ENCODE measurements at regions not wholly inside any gene's neighbourhood (a gene's known extent, or its start where the extent isn't known, plus 50 kb on each side); places are given as distances from the start of the nearest gene placed in this dataset.

DNA sequence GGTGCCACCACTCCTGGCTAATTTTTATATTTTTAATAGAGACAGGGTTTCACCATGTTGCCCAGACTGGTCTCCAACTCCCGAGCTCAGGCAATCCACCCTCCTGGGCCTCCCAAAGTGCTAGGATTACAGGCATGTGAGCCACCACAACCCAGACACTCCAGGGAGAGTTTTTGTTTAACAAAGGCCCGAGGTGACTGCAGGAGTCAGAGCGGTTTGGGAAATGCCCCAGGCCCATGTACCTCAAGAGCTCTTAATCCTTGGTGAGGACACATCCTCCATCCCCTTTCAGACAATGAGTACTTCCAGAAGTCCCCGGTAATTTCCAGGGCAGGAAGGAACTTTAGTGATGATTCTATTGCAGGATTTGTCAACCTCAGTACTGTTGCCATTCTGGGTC lies 176.0 kb downstream of the ESRRB start:
- no peak for ATAC-seq (ENCODE audit: poor library complexity)
- intact Hi-C loops (cut with DNase I) = no loop called here
- no peak for DNase-seq

DNA sequence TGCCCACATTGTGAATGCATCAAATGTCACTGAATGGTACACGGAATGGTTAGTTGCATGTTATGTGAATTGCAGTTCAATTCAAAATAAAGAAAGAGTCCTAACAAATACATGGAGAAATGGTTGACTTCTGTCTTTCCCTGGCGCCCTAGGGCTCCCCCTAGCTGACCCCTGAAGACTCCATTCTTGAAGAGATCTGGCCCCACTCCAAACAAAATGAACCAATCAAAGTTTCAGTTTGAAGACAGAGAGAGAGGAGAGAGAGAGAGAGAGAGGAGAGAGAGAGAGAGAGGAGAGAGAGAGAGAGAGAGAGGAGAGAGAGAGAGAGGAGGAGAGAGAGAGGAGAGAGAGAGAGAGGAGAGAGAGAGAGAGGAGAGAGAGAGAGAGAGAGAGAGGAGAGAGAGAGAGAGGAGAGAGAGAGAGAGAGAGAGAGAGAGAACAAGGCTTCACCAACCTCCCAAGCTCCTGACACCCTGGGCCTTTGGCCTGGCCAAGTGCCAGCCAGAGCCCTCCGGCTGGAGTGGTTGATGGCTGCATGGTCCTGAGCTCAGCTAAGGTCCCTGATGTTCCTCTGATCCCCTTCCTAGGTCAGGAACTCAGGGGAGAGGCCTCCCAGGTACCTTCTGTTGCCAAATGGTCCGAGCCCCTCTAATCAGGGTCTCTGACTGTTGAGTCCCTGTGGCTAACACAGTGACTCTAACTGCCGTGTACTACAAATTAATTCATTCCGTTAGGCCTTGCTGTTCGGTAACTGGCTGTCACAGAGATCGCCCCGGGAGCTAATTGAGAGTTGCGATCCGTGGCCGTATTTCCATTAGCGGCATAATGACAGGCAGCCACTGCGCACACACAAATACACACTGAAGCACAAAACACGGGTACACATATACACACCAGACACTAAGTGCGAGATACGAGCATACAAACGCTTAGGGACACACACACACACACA lies 188.8 kb downstream of the ESRRB start:
- no peak for ATAC-seq (ENCODE audit: poor library complexity)
- intact Hi-C loops (cut with DNase I) = no loop called here
- DNase-seq = no peak

DNA sequence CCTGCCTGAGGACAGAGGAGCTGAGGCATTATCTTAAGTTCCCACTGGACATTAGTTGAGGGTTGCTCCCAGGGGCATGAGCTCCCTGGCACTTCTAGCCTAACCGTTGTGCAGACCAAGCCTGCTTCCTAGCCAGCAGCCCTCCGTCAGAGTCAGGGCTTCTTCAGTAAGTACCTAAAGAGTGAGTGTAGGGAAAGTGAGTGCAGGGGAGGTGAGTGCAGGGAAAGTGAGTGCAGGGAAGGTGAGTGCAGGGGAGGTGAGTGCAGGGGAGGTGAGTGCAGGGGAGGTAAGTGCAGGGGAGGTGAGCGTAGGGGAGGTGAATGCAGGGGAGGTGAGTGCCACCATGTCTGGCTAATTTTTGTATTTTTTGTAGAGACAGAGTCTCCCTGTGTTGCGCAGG lies 190.5 kb downstream of the ESRRB start:
- no peak for DNase-seq
- intact Hi-C loops (cut with DNase I) = no loop called here
- no peak for ATAC-seq (ENCODE audit: poor library complexity)

DNA sequence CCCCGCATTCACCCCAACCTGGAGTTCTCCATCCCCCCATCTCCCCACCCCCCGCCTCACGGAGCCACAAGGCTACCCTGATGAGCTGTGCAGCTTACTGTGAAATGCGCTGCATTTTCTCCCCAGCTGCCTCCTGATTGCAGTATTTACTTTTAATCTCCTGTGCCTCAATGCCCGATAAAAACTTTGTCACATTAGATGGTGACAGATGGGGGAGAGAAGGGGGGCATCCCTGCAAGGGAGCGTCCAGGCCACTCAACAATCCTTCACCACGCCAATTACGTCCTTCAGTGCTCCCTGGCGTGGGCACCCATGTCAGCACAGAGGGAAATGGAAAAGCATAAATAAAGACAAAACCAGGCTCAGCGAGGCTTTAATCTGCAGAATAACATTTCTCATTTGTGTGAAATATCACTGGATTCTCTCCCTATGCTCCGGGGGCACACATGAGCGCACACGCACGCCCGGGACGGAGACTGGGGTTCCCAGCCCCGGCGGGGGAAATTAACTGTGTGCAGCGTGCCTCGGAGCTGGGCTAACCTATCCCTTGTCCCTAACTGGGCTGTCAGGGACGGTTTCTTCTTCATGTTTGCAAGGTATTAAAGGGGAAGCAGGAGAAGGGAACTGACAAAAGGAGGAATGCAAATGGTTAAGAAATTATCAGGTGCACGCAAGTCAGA lies 186.7 kb upstream of the VASH1 start:
- intact Hi-C loops (cut with DNase I) = no loop called here
- DNase-seq (no peak), ATAC-seq (ENCODE audit: poor library complexity) (no peak)

DNA sequence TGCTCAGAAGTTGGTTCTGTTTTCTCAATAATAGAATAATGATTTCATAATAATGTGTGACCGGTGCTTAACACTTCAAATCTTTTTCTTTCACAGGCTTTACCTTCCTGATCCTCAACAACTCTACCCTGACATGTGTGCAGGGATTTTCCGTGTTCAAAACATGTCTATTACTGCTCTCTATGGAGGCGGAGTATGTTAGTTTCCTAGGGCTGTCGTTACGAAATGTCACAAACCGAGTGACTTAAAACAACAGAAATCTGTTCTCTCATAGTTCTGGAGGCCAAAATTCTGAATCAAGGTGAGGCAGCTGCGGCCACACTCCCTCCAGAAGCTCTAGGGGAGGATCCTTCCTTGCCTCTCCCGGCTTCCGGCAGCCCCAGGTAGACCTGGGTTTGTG lies 186.2 kb upstream of the VASH1 start:
- ATAC-seq (ENCODE audit: poor library complexity) = no peak
- no peak for DNase-seq
- intact Hi-C loops (cut with DNase I) = no loop called here

DNA sequence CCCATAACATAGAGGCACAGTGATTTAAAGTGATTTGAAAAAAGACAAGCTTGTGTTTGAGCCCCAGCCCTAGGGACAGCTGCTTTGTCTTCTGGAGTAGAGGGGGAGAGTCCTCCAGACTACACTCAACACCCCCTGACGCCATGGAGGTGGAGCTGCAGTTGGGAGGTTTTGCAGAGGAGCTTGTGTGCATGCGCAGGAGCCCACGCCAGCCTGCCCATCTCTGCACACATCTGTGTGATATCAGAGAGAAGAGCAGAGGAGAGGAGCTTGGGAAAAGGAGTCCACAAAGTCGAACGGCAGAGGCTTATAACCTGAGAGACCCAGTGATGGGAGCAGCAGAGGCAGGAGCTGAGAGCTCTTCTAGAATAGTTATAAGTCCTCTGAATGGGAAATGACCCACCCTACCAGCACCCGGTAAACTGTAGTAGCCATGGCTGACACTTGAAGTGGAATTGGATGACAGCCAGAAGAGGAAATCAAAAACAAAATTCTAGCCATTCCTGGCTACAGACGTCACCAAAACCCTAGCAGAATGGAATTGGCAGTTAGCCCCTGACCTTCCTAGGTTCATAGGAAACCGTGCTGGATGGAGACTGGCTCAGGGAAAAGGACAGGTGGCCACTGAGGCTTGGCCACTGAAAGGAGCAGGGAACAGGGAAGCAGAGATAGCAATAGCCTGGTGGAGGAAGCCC lies 185.1 kb upstream of the VASH1 start:
- intact Hi-C loops (cut with DNase I) = no loop called here
- no peak for DNase-seq
- peak; percentile 20 for ATAC-seq (ENCODE audit: poor library complexity)

DNA sequence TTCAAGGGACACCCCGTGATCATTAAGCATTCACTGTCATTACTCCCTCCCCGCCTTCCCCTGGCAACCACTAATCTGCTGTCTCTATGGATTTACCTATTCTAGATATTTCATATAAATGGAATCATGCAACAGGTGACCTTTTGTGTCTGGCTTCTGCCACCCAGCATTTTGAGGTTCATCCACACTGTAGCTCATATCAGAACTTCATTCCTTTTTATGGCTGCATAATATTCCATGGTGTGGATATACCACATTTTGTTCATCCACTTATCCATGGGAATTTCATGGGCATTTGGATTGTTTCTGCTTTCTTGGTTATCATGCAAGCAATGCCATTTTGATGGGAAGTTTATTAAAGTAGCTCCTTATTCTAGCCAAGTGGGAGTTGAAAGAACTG lies 184.2 kb upstream of the VASH1 start:
- DNase-seq = no peak
- intact Hi-C loops (cut with DNase I) = no loop called here
- ATAC-seq (ENCODE audit: poor library complexity) = no peak

DNA sequence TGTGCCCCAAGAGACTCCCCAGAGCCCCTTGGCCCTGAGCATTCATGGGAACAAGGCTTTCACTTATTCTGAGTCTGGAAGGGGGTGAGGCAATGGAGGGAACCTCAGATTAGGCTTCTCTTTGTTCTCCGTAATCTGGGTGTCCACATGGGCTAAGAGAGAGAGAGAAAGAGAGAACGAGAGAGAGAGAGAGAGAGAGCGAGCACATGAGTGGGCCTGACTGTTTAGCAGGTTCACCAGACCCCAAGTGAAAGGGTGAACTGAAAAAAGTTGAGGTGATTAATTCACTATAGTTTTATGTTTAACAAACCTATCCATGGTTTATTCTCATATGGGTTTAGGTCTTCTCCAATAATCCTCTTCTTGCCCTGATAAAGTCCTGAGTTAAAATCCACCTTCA lies 183.4 kb upstream of the VASH1 start:
- intact Hi-C loops (cut with DNase I) = no loop called here
- ATAC-seq (ENCODE audit: poor library complexity) (no peak), DNase-seq (no peak)

DNA sequence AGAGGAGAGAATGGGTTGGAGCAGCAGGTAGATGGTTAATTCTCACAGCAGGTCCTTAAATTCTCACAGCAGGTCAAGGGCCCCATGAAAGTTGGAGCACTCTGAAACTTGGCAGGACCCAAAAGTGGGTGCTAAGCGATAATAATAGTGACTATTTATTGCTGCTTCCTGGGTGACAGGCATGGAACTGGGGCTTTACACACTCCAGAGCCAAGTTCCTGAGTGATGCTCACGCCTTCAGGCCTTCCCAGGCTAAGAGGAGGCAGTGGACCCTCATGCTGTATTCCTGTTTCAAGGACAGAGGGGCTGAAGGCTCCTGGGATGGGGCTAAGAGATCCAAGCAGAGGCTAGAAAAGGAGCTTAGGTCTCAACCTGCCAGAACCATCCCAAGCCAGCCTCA lies 180.9 kb upstream of the VASH1 start:
- DNase-seq (no peak), ATAC-seq (ENCODE audit: poor library complexity) (no peak)
- intact Hi-C loops (cut with DNase I) = no loop called here

DNA sequence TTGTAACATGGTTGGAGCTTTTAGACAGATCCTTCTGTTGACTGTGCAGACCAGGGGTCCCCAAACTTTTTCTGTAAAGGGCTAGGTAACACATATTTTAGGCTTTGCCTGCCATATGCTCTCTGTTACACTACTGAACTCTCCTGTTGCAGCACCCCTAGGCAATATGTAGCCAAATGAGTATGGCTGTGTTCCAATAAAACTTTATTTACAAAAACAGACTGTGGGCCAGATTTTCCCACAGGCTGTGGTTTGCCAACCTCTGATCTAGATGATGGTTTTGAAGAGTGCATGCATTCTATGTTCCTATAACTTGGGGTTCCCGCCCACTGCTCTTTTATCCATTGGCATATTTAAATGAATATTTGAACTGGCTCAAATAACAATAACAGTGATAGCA lies 180.3 kb upstream of the VASH1 start:
- intact Hi-C loops (cut with DNase I) = no loop called here
- no peak for DNase-seq
- no peak for ATAC-seq (ENCODE audit: poor library complexity)

DNA sequence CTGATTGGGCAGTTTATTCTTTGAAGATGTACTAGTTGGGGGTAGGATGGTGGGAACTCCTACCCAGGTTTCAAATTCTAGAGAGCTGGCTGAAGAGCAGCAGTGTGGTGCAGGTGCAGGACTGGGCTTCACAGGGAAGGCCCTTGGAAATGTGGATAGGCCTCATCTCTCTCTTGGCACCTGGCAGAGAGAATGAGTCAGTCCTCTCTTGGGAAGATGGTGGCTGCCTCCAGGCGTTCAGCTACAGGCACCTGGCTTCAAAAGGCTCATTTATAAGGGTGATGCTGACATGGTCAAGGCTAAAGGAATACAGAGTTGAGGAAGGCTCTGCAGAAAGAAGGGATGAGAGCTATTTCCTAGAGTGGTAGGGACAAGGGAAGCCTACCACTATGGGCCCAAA lies 179.7 kb upstream of the VASH1 start:
- intact Hi-C loops (cut with DNase I) = no loop called here
- DNase-seq (no peak), ATAC-seq (ENCODE audit: poor library complexity) (no peak)

DNA sequence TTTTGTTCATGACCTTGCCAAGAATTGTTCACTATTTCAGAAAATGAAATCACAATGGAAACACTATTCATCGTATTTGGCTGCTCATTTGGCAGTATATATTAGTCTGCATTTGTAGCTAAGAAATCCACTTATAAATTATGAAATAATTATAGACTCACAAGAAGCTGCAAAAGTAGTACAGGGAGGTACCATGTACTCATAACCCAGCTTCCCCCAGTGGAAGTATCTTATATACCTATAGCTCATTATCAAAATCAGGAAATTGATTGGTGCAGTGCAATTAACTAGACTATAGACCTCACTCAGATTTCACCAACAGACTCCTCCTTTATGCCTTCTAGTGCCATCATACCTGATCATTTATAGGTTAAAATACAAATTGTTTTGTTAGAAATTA lies 178.8 kb upstream of the VASH1 start:
- ATAC-seq (ENCODE audit: poor library complexity) (no peak), DNase-seq (no peak)
- intact Hi-C loops (cut with DNase I) = no loop called here

DNA sequence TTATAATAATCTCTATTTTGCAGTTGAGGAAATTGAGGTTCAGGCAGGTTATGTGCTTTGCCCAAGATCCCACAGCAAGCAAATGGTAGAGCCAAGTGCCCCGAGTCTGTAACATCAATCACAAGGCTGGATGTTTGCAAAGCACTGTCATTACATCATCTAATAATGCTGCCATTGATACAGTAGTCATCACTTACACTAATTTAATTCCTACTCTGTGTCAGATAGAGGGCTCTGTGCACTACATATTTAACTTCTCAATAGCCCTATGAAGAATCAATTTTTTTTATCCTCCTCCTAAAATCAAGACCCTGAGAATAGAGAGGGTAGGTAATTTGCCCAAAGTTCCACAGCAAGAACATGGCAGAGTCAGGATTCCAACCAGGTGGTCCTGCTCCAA lies 178.1 kb upstream of the VASH1 start:
- ATAC-seq (ENCODE audit: poor library complexity) (no peak), DNase-seq (no peak)
- intact Hi-C loops (cut with DNase I) = no loop called here

DNA sequence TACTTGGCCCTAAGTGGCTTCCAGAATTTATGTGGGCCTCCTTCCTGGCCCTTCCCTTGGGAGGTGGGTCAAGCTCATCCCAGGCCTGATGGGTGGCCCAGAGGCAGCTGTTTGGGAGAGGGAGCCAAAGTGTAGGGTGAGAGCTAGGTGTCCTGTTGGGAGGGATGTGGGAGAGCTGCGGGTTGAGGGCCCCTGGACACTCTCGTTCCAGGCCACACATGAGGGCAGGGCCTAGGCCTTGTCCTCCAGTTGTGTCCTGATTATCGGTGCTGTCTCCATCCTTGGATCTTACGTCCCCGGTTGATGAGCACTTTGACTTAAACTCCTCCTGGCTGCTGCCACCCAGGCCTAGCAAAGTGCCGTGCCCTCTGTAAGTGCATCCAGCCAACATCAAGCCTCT lies 177.5 kb upstream of the VASH1 start:
- intact Hi-C loops (cut with DNase I) = no loop called here
- no peak for DNase-seq
- no peak for ATAC-seq (ENCODE audit: poor library complexity)

DNA sequence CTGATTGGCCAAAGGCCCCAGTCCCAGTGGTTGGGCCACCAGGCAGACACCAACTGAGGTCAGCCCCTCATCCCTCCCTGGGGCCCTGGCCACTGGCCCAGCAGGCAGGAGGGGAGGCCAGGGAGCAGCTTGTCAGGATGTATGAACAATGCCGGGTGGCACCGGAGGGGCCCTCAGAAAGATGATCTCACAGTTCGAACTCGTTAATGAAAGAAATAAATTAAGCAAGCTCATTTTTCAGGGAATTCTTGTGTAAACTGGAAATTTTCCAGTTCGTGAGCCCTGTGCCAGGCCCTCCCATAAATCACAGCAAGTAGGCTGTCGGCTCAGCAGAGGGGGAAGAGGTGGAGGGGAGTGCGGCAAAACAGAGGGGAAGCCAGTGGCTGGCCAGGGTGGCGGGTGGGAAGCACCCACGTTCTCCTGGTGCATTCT lies 177.0 kb upstream of the VASH1 start:
- DNase-seq (peak; percentile 51), ATAC-seq (ENCODE audit: poor library complexity) (no peak)
- intact Hi-C loops (cut with DNase I) = no loop called here

DNA sequence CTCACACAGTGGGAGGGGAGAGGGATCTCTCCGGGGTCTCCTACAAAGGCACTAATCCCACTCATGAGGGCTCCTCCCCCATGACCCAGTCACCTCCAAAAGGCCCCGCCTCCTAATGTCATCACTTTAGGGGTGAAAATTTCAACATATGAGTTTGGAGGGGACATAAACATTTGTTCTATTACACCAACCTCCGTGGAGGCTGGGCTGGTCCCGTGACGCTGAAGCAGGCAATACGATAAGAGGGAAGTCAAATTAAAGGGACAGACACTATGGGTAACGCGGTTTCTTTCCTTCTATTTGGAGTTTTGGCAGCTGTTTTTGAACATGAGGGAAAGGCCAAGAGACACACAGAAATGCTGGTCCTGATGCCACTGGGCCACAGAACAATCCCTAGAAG lies 175.7 kb upstream of the VASH1 start:
- intact Hi-C loops (cut with DNase I) = no loop called here
- ATAC-seq (ENCODE audit: poor library complexity) = no peak
- no peak for DNase-seq

DNA sequence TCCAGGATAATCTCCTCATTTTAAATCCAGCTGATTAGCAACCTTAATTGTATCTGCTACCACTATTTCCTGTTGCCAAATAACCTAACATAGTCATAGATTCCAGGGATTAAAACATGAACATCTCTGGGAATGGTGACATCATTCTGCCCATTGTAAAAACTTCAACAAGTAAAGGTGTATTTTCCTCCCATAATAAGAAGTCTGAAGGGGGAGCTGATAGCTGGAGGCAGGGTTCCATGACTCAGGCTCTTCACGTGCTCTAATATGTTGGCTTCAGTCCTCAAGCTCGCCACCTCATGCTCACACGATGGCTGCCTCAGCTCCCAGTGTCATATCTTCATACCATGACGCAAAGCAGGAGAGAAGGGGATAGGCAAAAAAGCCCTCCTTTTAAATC lies 172.0 kb upstream of the VASH1 start:
- DNase-seq (no peak), ATAC-seq (ENCODE audit: poor library complexity) (no peak)
- intact Hi-C loops (cut with DNase I) = no loop called here

DNA sequence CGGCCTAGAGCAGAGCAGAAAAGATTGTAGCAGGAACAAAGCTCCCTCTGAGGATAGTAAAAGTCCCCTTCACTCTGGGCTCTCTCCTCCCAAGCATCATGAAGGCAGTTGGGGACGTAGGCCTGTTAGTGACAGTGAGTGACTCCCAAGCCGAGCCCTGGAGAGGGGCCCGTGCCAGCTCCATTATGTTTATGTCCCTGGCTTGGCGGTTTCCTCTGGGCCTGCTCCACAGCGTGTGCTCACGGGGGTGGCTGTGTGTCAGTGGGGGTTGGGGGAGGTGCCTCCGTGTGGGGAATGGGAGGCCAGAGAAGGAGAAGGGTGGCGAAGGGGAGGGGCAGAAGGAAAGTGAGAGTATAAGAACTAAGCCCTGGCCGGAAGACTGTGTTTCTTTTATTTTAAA lies 170.0 kb upstream of the VASH1 start:
- intact Hi-C loops (cut with DNase I) = no loop called here
- no peak for ATAC-seq (ENCODE audit: poor library complexity)

DNA sequence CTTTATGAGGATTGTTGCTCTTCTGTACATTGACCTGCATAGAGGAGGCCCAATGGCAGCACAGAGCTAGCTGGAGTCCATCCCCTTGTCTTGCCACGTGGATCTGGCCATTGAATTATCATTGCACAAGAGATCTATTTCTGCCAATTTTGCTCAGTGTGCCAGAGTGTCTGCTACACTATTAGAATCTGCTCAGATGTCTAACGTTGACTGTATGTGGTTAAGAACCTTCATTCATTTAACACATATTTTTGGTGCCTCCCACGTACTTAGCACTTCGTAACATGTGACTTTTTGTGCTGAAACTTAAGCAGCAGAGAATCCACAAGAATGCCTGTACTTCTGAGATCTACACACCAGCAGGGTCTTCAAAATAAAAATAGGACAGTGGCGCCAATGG lies 166.0 kb upstream of the VASH1 start:
- ATAC-seq (ENCODE audit: poor library complexity) (no peak), DNase-seq (no peak)
- intact Hi-C loops (cut with DNase I) = no loop called here

More for the DNA sequence above, 170.0 kb upstream of the VASH1 start:
- no peak for DNase-seq

DNA sequence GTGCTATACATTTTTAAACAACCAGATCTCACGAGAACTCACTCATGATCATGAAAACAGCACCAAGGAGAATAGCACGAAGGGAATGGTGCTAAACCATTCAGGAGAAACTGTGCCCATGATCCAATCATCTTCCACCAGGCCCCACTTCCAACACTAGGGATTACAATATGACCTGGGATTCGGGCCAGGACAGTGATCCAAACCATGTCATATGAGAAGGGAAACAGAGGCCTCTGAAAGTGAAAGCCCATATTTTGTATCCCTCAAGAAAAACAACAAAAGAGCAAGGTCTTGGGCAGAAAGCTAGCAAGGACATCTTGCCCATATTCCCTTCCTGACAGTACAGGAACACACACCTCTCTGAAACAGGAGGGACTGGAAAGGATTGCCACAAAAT lies 163.9 kb upstream of the VASH1 start:
- no peak for ATAC-seq (ENCODE audit: poor library complexity)

More for the DNA sequence above, 163.9 kb upstream of the VASH1 start:
- intact Hi-C loops (cut with DNase I) = no loop called here
- DNase-seq = no peak

Measured in Right ventricle myocardium superior (tissue), 1 donor.